ENCODE measurements at regions not wholly inside any gene's neighbourhood (a gene's known extent, or its start where the extent isn't known, plus 50 kb on each side); places are given as distances from the start of the nearest gene placed in this dataset.

DNA sequence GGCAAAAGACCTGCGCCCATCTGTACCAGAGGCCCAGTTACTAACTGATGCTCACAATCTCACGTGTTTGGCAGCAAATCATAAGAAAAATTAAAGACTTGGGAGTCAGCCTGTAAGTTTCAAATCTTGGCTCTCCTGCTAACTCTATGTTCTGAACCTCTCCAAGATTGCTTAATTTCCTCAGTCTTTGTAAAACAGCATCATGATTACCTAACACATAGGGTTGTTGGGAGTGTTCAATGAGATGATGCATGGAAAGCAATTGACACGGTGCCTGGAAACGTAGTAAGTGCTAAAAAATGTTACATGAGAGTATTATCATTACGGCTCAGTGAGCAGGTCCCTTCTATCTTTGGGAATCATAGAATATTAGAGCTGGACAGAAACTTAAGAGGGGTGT, 497.6 kb upstream of the TCF4 start:
- TF ChIP-seq POLR2A (IDR thresholded peaks at IDR 0.05; ENCODE audit: low read depth) (no peak), EP300 (IDR thresholded peaks at IDR 0.05) (no peak), POLR2AphosphoS5 (IDR thresholded peaks at IDR 0.05) (peak in 1 of 2 donors; percentile 45)
- TF ChIP-seq, protein P1, sequence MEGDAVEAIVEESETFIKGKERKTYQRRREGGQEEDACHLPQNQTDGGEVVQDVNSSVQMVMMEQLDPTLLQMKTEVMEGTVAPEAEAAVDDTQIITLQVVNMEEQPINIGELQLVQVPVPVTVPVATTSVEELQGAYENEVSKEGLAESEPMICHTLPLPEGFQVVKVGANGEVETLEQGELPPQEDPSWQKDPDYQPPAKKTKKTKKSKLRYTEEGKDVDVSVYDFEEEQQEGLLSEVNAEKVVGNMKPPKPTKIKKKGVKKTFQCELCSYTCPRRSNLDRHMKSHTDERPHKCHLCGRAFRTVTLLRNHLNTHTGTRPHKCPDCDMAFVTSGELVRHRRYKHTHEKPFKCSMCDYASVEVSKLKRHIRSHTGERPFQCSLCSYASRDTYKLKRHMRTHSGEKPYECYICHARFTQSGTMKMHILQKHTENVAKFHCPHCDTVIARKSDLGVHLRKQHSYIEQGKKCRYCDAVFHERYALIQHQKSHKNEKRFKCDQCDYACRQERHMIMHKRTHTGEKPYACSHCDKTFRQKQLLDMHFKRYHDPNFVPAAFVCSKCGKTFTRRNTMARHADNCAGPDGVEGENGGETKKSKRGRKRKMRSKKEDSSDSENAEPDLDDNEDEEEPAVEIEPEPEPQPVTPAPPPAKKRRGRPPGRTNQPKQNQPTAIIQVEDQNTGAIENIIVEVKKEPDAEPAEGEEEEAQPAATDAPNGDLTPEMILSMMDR (IDR thresholded peaks at IDR 0.05) = no peak
